HL-60 (cell line): ENCODE measurements at regions not wholly inside any gene's neighbourhood (a gene's known extent, or its start where the extent isn't known, plus 50 kb on each side); places are given as distances from the start of the nearest gene placed in this dataset.

ENCODE experiments used
- DNase-seq, 2 experiments: peaks; one replicate each; pipeline ENCODE4 v3.0.0-alpha.2; 2010 to 2020; ENCODE audit warnings: low read depth in 1 of 2, low spot score in 1 of 2
- H3K27ac ChIP-seq: fragments of 250-450 bp; sonication (Bioruptor Pico); replicated peaks from 2 replicates; pipeline ENCODE4 v1.5.1; 2020; ENCODE audit warnings: mild to moderate bottlenecking, moderate library complexity
- H3K27me3 ChIP-seq: fragments of 250-450 bp; sonication (Bioruptor Pico); 2 replicates; pipeline ENCODE4 v1.5.1; 2021; ENCODE audit warnings: mild to moderate bottlenecking, moderate library complexity; ENCODE audit not compliant: insufficient read depth, poor library complexity, severe bottlenecking
- H3K4me3 ChIP-seq: replicated peaks from 2 replicates; pipeline ENCODE4 v1.5.1; 2011; ENCODE audit warnings: mild to moderate bottlenecking, control low read depth, low read length; ENCODE audit not compliant: insufficient read depth
- CTCF ChIP-seq: IDR thresholded peaks from one replicate; pipeline ENCODE4 v1.5.1; 2011; ENCODE audit warnings: low read length, control low read depth, inconsistent platforms; ENCODE audit not compliant: insufficient read depth
- GABPA ChIP-seq: IDR thresholded peaks from 2 replicates; pipeline ENCODE4 v1.6.1; 2012; ENCODE audit warnings: low read depth
- POLR2AphosphoS5 ChIP-seq: IDR thresholded peaks from 2 replicates; pipeline ENCODE4 v1.6.1; 2012; ENCODE audit warnings: low read depth
- REST ChIP-seq: IDR thresholded peaks from 2 replicates; pipeline ENCODE4 v1.6.1; 2012; ENCODE audit warnings: low read depth; ENCODE audit not compliant: insufficient replicate concordance
- SPI1 ChIP-seq: IDR thresholded peaks from 2 replicates; pipeline ENCODE4 v1.6.1; 2012; ENCODE audit warnings: low read depth, mild to moderate bottlenecking, borderline replicate concordance

GRCh38 chr7:82507976-82508677 lies 64.5 kb upstream of the CACNA2D1 start:
- no peak overlapping the region for H3K4me3 ChIP-seq
- TF ChIP-seq CTCF (no peak), GABPA (no peak), POLR2AphosphoS5 (no peak), REST (no peak), SPI1 (no peak)
- no peak for DNase-seq
- no peak overlapping the region for H3K27ac ChIP-seq
- H3K27me3 ChIP-seq: no peaks in the 10 kb centered on the region

- TF ChIP-seq SPI1: no peak
- no peak for TF ChIP-seq REST
- TF ChIP-seq CTCF: no peak
- no peak for TF ChIP-seq POLR2AphosphoS5
- TF ChIP-seq GABPA: no peak
- no peak overlapping the region for H3K27ac ChIP-seq
- DNase-seq: no peak
- no peaks in the 10 kb centered on the region for H3K27me3 ChIP-seq
- no peak overlapping the region for H3K4me3 ChIP-seq
These were observed 63.9 kb upstream of the CACNA2D1 start for GRCh38 chr7:82507365-82507975.

- H3K27ac ChIP-seq: no peak overlapping the region
- TF ChIP-seq REST (no peak), GABPA (no peak), CTCF (no peak), POLR2AphosphoS5 (no peak), SPI1 (no peak)
- no peaks in the 10 kb centered on the region for H3K27me3 ChIP-seq
- DNase-seq: no peak
- H3K4me3 ChIP-seq: no peak overlapping the region
These were observed 63.1 kb upstream of the CACNA2D1 start for GRCh38 chr7:82506702-82507101.
